ENCODE measurements at regions not wholly inside any gene's neighbourhood (a gene's known extent, or its start where the extent isn't known, plus 50 kb on each side); places are given as distances from the start of the nearest gene placed in this dataset.
"Not testable (repeated sequence)": the region's sequence is repeated elsewhere in the genome, so short reads cannot be mapped to it uniquely, and the experiment has no call there.

DNA sequence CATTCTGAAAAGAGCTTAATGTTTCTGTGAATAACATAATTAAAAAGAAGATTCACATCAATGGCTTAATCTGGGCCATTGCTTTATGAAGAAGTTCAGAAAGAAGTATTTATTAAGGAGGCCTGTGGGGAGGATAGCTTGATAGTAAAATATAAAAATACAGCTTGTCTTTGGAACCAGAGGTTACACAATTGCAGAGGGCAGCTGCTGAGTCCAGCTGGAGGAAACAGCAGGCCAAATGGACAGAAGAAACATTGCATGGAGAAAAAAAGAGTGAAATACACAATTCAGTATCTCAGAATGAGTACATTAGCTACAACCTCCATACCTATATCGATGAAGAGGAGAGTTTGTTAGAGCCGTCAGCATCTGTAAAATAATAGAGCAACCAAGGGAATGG, 148.0 kb upstream of the NPY2R start:
- Mint-ChIP-seq H3K36me3 (ENCODE audit: low read depth, unreplicated experiment) (no peaks in the 10 kb centered on the region), H3K27me3 (ENCODE audit: unreplicated experiment) (no peaks in the 10 kb centered on the region), H3K27ac (ENCODE audit: unreplicated experiment) (no peak overlapping the region), H3K4me3 (ENCODE audit: unreplicated experiment) (no peak overlapping the region), H3K4me1 (ENCODE audit: unreplicated experiment) (no peaks in the 10 kb centered on the region), H3K9me3 (ENCODE audit: unreplicated experiment) (no peaks in the 10 kb centered on the region)
- no peak for DNase-seq (ENCODE audit: low spot score)
- TF ChIP-seq, protein P1, sequence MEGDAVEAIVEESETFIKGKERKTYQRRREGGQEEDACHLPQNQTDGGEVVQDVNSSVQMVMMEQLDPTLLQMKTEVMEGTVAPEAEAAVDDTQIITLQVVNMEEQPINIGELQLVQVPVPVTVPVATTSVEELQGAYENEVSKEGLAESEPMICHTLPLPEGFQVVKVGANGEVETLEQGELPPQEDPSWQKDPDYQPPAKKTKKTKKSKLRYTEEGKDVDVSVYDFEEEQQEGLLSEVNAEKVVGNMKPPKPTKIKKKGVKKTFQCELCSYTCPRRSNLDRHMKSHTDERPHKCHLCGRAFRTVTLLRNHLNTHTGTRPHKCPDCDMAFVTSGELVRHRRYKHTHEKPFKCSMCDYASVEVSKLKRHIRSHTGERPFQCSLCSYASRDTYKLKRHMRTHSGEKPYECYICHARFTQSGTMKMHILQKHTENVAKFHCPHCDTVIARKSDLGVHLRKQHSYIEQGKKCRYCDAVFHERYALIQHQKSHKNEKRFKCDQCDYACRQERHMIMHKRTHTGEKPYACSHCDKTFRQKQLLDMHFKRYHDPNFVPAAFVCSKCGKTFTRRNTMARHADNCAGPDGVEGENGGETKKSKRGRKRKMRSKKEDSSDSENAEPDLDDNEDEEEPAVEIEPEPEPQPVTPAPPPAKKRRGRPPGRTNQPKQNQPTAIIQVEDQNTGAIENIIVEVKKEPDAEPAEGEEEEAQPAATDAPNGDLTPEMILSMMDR (IDR thresholded peaks at IDR 0.05; ENCODE audit: unreplicated experiment): no peak

DNA sequence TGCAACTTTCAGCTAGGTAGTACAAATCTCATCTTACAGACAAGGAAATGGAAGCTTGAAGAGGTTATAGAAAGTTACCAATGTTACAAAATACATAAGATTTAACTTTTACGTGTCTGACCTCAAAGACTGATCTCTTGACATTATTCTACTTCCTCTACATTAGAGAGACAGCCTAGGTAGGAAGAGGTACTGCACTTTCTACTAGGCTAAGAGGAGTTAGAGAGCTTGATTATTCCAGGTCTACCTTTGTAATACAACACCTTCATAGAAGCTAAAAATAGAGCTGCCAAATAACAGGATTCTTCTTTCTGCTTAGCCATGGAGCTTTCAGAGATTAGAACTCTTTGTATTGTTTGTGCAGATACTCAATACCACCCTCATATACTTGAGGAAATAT, 147.6 kb upstream of the NPY2R start:
- Mint-ChIP-seq H3K36me3 (ENCODE audit: low read depth, unreplicated experiment) (no peaks in the 10 kb centered on the region), H3K27me3 (ENCODE audit: unreplicated experiment) (no peaks in the 10 kb centered on the region), H3K27ac (ENCODE audit: unreplicated experiment) (no peak overlapping the region), H3K4me1 (ENCODE audit: unreplicated experiment) (no peaks in the 10 kb centered on the region), H3K9me3 (ENCODE audit: unreplicated experiment) (no peaks in the 10 kb centered on the region), H3K4me3 (ENCODE audit: unreplicated experiment) (no peak overlapping the region)
- no peak for DNase-seq (ENCODE audit: low spot score)
- TF ChIP-seq, protein P1 (IDR thresholded peaks at IDR 0.05; ENCODE audit: unreplicated experiment): no peak

DNA sequence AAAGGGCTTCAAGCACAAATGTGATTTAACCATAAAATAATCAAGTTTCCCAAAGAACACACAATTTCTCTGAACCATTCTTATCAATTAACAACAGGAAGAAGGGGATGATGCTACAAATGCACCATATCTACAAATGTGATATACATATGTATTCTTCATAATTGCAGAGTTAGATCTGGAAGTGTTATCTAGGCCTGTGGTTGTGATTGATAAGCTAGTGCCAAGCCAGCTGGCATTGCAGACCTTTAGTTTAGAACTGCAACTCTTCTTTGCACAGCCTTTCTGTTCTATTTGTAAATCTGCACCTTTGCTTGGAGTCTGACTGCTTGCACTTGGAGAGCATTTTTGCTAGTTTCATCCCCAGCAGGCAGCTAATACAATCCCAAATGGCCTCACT, 145.5 kb upstream of the NPY2R start:
- Mint-ChIP-seq H3K27me3 (ENCODE audit: unreplicated experiment) (no peaks in the 10 kb centered on the region), H3K36me3 (ENCODE audit: low read depth, unreplicated experiment) (no peaks in the 10 kb centered on the region), H3K27ac (ENCODE audit: unreplicated experiment) (no peak overlapping the region), H3K9me3 (ENCODE audit: unreplicated experiment) (no peaks in the 10 kb centered on the region), H3K4me1 (ENCODE audit: unreplicated experiment) (no peaks in the 10 kb centered on the region), H3K4me3 (ENCODE audit: unreplicated experiment) (no peak overlapping the region)
- DNase-seq (ENCODE audit: low spot score): no peak
- TF ChIP-seq, protein P1 (IDR thresholded peaks at IDR 0.05; ENCODE audit: unreplicated experiment): no peak

DNA sequence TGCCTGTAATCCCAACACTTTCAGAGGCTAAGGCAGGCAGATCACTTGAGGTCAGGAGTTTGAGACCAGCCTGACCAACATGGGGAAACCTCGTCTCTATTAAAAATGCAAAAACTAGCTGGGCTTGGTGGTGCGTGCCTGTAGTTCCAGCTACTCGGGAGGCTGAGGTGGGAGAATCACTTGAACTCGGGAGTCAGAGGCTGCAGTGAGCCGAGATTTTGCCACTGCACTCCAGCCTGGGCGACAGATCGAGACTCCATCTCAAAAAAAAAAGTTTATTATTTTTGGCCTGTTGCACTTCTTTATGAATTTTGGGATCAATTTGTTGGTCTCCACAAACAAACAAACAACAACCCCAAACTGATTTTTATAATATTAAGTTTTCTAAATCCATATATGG, 143.5 kb upstream of the NPY2R start:
- H3K36me3 Mint-ChIP-seq (ENCODE audit: low read depth, unreplicated experiment); H3K4me1 Mint-ChIP-seq (ENCODE audit: unreplicated experiment): not testable (repeated sequence)

DNA sequence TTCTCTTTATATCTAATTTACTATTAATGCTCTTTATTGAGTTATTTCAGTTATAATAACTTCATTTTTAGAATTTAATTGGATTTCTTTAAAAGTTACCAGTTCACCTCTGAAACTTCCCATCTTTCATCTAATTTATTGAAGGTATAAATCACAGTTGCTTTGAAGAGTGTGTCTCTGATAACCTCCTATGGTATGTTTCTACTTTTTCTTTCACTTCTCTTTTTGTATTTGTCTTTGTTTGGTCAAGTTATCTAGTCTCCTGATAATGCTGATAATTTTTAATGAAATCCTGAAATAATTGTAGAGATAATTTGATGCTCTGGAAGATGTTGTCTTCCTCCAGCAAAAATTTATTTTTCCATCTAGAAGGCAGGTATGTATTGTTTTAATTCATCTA, 141.6 kb upstream of the NPY2R start:
- Mint-ChIP-seq H3K36me3 (ENCODE audit: low read depth, unreplicated experiment) (no peaks in the 10 kb centered on the region), H3K4me3 (ENCODE audit: unreplicated experiment) (no peak overlapping the region), H3K9me3 (ENCODE audit: unreplicated experiment) (no peaks in the 10 kb centered on the region), H3K27ac (ENCODE audit: unreplicated experiment) (no peak overlapping the region), H3K4me1 (ENCODE audit: unreplicated experiment) (no peaks in the 10 kb centered on the region), H3K27me3 (ENCODE audit: unreplicated experiment) (no peaks in the 10 kb centered on the region)
- TF ChIP-seq, protein P1 (IDR thresholded peaks at IDR 0.05; ENCODE audit: unreplicated experiment): no peak
- no peak for DNase-seq (ENCODE audit: low spot score)

More for the DNA sequence above, 143.5 kb upstream of the NPY2R start:
- H3K27me3 Mint-ChIP-seq (ENCODE audit: unreplicated experiment); DNase-seq (ENCODE audit: low spot score); H3K9me3 Mint-ChIP-seq (ENCODE audit: unreplicated experiment); H3K27ac Mint-ChIP-seq (ENCODE audit: unreplicated experiment); H3K4me3 Mint-ChIP-seq (ENCODE audit: unreplicated experiment): not testable (repeated sequence)

DNA sequence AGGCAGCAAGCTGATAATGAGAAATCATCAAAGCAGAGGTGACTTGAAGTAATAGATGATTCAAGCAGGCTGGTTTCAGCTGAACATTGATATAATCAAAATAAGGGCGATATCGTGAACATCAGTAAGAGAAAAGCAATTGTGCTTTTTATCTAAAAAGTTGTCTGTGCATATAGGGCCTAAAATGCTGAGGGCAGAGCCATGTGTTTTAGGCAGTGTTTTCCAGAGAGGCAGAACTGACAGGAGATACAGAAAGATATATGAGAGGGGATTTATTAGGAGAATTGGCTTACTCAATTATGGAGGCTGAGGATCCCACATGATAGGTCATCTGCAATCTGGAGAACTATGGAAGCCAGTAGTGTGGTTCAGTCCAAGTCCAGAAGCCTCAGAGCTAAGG, 136.5 kb upstream of the NPY2R start:
- no peaks in the 10 kb centered on the region for H3K27me3 Mint-ChIP-seq (ENCODE audit: unreplicated experiment)
- TF ChIP-seq, protein P1 (IDR thresholded peaks at IDR 0.05; ENCODE audit: unreplicated experiment): no peak
- no peak overlapping the region for H3K27ac Mint-ChIP-seq (ENCODE audit: unreplicated experiment)
- no peaks in the 10 kb centered on the region for H3K4me1 Mint-ChIP-seq (ENCODE audit: unreplicated experiment)
- H3K36me3 Mint-ChIP-seq (ENCODE audit: low read depth, unreplicated experiment): no peaks in the 10 kb centered on the region
- DNase-seq (ENCODE audit: low spot score): no peak
- H3K9me3 Mint-ChIP-seq (ENCODE audit: unreplicated experiment): no peaks in the 10 kb centered on the region
- H3K4me3 Mint-ChIP-seq (ENCODE audit: unreplicated experiment): no peak overlapping the region

All from endothelial cell (in vitro differentiated cells).